B cell (primary cell): ENCODE measurements at regions not wholly inside any gene's neighbourhood (a gene's known extent, or its start where the extent isn't known, plus 50 kb on each side); places are given as distances from the start of the nearest gene placed in this dataset.

Experiments used
- ATAC-seq: fragments of 200-7000 bp; cut with Tn5 transposase; one replicate; pipeline ENCODE4 v1.10.0; 2021; ENCODE audit warnings: low read depth, mild to moderate bottlenecking, moderate number of reproducible peaks, moderate library complexity
- CTCF ChIA-PET: fragments of 350-600 bp; sonication (Branson Sonifier 250); formaldehyde crosslinking; loops from one replicate; lab custom pipeline; 2021; ENCODE audit warnings: antibody characterized with exemption, inconsistent platforms; lab: Charles Lee
- POLR2A ChIA-PET: fragments of 350-600 bp; sonication (Branson Sonifier 250); formaldehyde crosslinking; loops from one replicate; lab custom pipeline; 2021; ENCODE audit warnings: antibody characterized with exemption; lab: Charles Lee
- DNase-seq: peaks from one replicate; pipeline ENCODE4 v3.0.0; 2013
- H2AFZ ChIP-seq: 2 replicates; pipeline ENCODE4 v1.6.1; 2012; ENCODE audit warnings: mild to moderate bottlenecking, low read depth, low read length; ENCODE audit not compliant: insufficient read depth, poor library complexity, severe bottlenecking
- H3K27ac ChIP-seq, 2 donors: 1 replicate in 1 of 2; 2 replicates in 1 of 2; pipeline ENCODE4 v1.5.1; 2012 to 2013; ENCODE audit warnings: low read length in 2 of 2, mild to moderate bottlenecking in 2 of 2, moderate library complexity in 1 of 2
- H3K27me3 ChIP-seq, 4 experiments: fragments of 200-600 bp in 1 of 4; sonication (generic) in 1 of 4; replicated peaks in 1 of 4; 1 replicate in 2 of 4; 2 replicates in 2 of 4; pipeline versions ENCODE4 v1.6.1 to v1.7.0; 2013 to 2016; ENCODE audit warnings: low read length in 3 of 4, mild to moderate bottlenecking in 2 of 4, mixed read lengths in 1 of 4, moderate library complexity in 1 of 4; ENCODE audit not compliant: insufficient read depth in 4 of 4, control insufficient read depth in 3 of 4; ENCODE audit errors: control extremely low read depth in 1 of 4
- H3K36me3 ChIP-seq, 2 experiments: replicated peaks in 1 of 2; 1 replicate in 1 of 2; 2 replicates in 1 of 2; pipeline versions ENCODE4 v1.6.1 to v1.7.1; 2013; ENCODE audit warnings: low read length in 1 of 2; ENCODE audit not compliant: insufficient read depth in 2 of 2, control insufficient read depth in 1 of 2; ENCODE audit errors: control extremely low read depth in 1 of 2, extremely low read depth in 1 of 2
- H3K4me1 ChIP-seq, 2 donors: fragments of 200-600 bp in 1 of 2; sonication (generic) in 1 of 2; 1 replicate in 1 of 2; 2 replicates in 1 of 2; pipeline versions ENCODE4 v1.5.1 to v1.6.1; 2013 to 2017; ENCODE audit warnings: low read length in 2 of 2; ENCODE audit not compliant: control insufficient read depth in 2 of 2, insufficient read depth in 2 of 2
- H3K4me2 ChIP-seq: replicated peaks from 2 replicates; pipeline ENCODE3; 2012; ENCODE audit warnings: mild to moderate bottlenecking, low read depth, low read length; ENCODE audit not compliant: poor library complexity, severe bottlenecking
- H3K4me3 ChIP-seq, 5 experiments: fragments of 200-600 bp in 1 of 5; sonication (generic) in 1 of 5; 1 replicate in 3 of 5; 2 replicates in 2 of 5; pipeline versions ENCODE4 v1.5.1 to v1.7.0; 2011 to 2016; ENCODE audit warnings: low read length in 4 of 5, mild to moderate bottlenecking in 4 of 5, low read depth in 2 of 5, control low read depth in 1 of 5, moderate library complexity in 1 of 5; ENCODE audit not compliant: insufficient read depth in 1 of 5; ENCODE audit errors: control extremely low read depth in 1 of 5, extremely low read depth in 1 of 5
- H3K79me2 ChIP-seq: fragments of 200-600 bp; sonication (generic); one replicate; pipeline ENCODE4 v1.6.0; 2016; ENCODE audit warnings: low read length; ENCODE audit not compliant: control insufficient read depth, insufficient read depth
- H3K9ac ChIP-seq: fragments of 200-600 bp; sonication (generic); 2 replicates; pipeline ENCODE4 v1.6.1; 2017; ENCODE audit warnings: mild to moderate bottlenecking, low read length, moderate library complexity
- H3K9me3 ChIP-seq, 3 donors: one replicate each; pipeline versions ENCODE4 v1.6.1 to v1.7.1; 2013; ENCODE audit warnings: low read length in 2 of 3; ENCODE audit not compliant: control insufficient read depth in 2 of 3, insufficient read depth in 1 of 3; ENCODE audit errors: control extremely low read depth in 1 of 3
- H4K20me1 ChIP-seq: 2 replicates; pipeline ENCODE4 v1.6.0; 2012; ENCODE audit warnings: mild to moderate bottlenecking, low read length; ENCODE audit not compliant: insufficient read depth, control insufficient read depth, poor library complexity, severe bottlenecking
- H3K27ac Mint-ChIP-seq: one replicate; pipeline ENCODE4 v1.8.0; 2021; ENCODE audit warnings: mixed read lengths
- H3K27me3 Mint-ChIP-seq: one replicate; pipeline ENCODE4 v1.8.0; 2021; ENCODE audit warnings: mixed read lengths
- H3K4me1 Mint-ChIP-seq: one replicate; pipeline ENCODE4 v1.8.0; 2021; ENCODE audit warnings: mixed read lengths
- H3K4me3 Mint-ChIP-seq: one replicate; pipeline ENCODE4 v1.8.0; 2021; ENCODE audit warnings: mixed read lengths
- H3K9me3 Mint-ChIP-seq: one replicate; pipeline ENCODE4 v1.8.0; 2022; ENCODE audit warnings: mixed read lengths; ENCODE audit not compliant: insufficient read depth
- CTCF ChIP-seq: fragments of 200-600 bp; IDR thresholded peaks from one replicate; pipeline ENCODE4 v1.8.0; 2022; ENCODE audit warnings: antibody characterized with exemption, mild to moderate bottlenecking
- EZH2 ChIP-seq: IDR thresholded peaks from 2 replicates; pipeline ENCODE4 v1.6.1; 2012; ENCODE audit warnings: borderline replicate concordance, low read depth, mild to moderate bottlenecking, moderate library complexity, low read length; ENCODE audit not compliant: insufficient read depth, poor library complexity, severe bottlenecking
- WGBS: methylation state at CpG from one replicate; pipeline ENCODE4 v1.1.5; 2013; ENCODE audit warnings: missing lambda C conversion rate; ENCODE audit not compliant: insufficient coverage; 5-methylcytosine and 5-hydroxymethylcytosine counted together
- intact Hi-C: fragments of 100-400 bp; cut with micrococcal nuclease; formaldehyde crosslinking; loops from one replicate; pipeline ENCODE4 v1.10.0; 2022

DNA sequence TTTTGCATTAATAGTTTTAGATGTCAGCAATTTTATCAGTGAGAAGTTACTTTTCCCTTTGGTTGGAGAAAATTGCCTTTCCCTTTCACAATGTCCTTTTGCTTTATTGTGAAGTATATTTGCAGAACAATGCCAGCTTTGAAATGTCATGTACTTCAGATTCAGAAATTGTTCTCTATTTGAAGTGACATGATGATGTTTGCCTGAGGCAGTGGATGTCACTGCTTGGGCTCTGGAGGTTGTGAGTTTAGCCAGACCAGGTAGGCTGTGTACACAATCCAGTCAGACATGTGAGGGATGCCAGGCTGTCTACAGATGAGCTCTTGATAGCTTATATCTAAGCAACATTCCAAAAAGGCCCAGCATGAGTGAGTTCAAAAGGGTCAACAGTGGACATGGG lies 451.9 kb upstream of the FBXO33 start:
- Histone ChIP-seq H3K9me3 (peaks cover 0 to 12% (median 0%) of the 10 kb centered on the region in 3 donors), H3K36me3 (no peaks in the 10 kb centered on the region), H3K4me1 (no peaks in the 10 kb centered on the region), H3K27me3 (no peaks in the 10 kb centered on the region), H3K27ac (no peak overlapping the region), H3K9ac (no peak overlapping the region), H2AFZ (no peak overlapping the region), H4K20me1 (no peaks in the 10 kb centered on the region), H3K4me2 (no peak overlapping the region), H3K4me3 (no peak overlapping the region), H3K79me2 (no peaks in the 10 kb centered on the region)
- ChIA-PET POLR2A (no interaction called here), CTCF (no interaction called here)
- TF ChIP-seq EZH2 (no peak), CTCF (no peak)
- Mint-ChIP-seq H3K4me1 (no peaks in the 10 kb centered on the region), H3K27ac (no peak overlapping the region), H3K4me3 (no peak overlapping the region), H3K9me3 (peaks cover 7% of the 10 kb centered on the region), H3K27me3 (no peaks in the 10 kb centered on the region)
- DNase-seq (no peak), ATAC-seq (no peak)
- intact Hi-C loops, result no loop called here

GRCh38 chr14:39880965-39881364 lies 448.7 kb upstream of the FBXO33 start:
- H3K36me3 ChIP-seq, result no peaks in the 10 kb centered on the region
- DNase-seq (no peak), ATAC-seq (no peak)
- ChIA-PET CTCF (no interaction called here), POLR2A (no interaction called here)
- H3K4me3 ChIP-seq, result no peak overlapping the region
- H2AFZ ChIP-seq, result no peak overlapping the region
- peaks cover 0 to 8% (median 0%) of the 10 kb centered on the region in 3 donors for H3K9me3 ChIP-seq
- TF ChIP-seq EZH2 (no peak), CTCF (no peak)
- H3K4me1 ChIP-seq, result no peaks in the 10 kb centered on the region
- Mint-ChIP-seq H3K27ac (no peak overlapping the region), H3K4me1 (no peaks in the 10 kb centered on the region), H3K9me3 (peaks cover 3% of the 10 kb centered on the region), H3K4me3 (no peak overlapping the region), H3K27me3 (no peaks in the 10 kb centered on the region)
- no CpG with 5 or more reads among the region's 1 CpG for WGBS
- no peak overlapping the region for H3K9ac ChIP-seq
- no peaks in the 10 kb centered on the region for H4K20me1 ChIP-seq
- intact Hi-C loops, result no loop called here
- no peaks in the 10 kb centered on the region for H3K79me2 ChIP-seq
- no peak overlapping the region for H3K4me2 ChIP-seq
- no peak overlapping the region for H3K27ac ChIP-seq
- no peaks in the 10 kb centered on the region for H3K27me3 ChIP-seq
